Tibial artery (tissue), 4 donors: ENCODE measurements at regions not wholly inside any gene's neighbourhood (a gene's known extent, or its start where the extent isn't known, plus 50 kb on each side); places are given as distances from the start of the nearest gene placed in this dataset.

Source experiments
- DNase-seq, 2 donors: peaks; one replicate each; pipeline ENCODE4 v3.0.0-alpha.2; 2019
- H3K27ac ChIP-seq, 2 donors: fragments of 200-600 bp; sonication (generic) in 1 of 2; 1 replicate in 1 of 2; 2 replicates in 1 of 2; pipeline ENCODE4 v1.5.1; 2018 to 2019; ENCODE audit warnings: mild to moderate bottlenecking in 1 of 2
- H3K27me3 ChIP-seq, 2 donors: fragments of 200-600 bp; sonication (generic) in 1 of 2; one replicate each; pipeline versions ENCODE4 v1.5.1 to v1.6.0; 2016 to 2019
- H3K36me3 ChIP-seq, 3 donors: fragments of 200-600 bp; sonication (generic) in 2 of 3; one replicate each; pipeline ENCODE4 v1.5.1; 2016 to 2019; ENCODE audit warnings: mild to moderate bottlenecking in 2 of 3
- H3K4me1 ChIP-seq, 4 donors: fragments of 200-600 bp; sonication (generic) in 2 of 4; 1 replicate in 3 of 4; 2 replicates in 1 of 4; pipeline ENCODE4 v1.5.1; 2016 to 2019
- H3K4me3 ChIP-seq, 2 donors: fragments of 200-600 bp; sonication (generic) in 1 of 2; 1 replicate in 1 of 2; 2 replicates in 1 of 2; pipeline ENCODE4 v1.5.1; 2018 to 2019; ENCODE audit warnings: mild to moderate bottlenecking in 2 of 2
- H3K9me3 ChIP-seq, 3 donors: fragments of 200-600 bp; sonication (generic) in 1 of 3; one replicate each; pipeline ENCODE4 v1.5.1; 2016 to 2019
- CTCF ChIP-seq, 2 experiments: fragments of 200-600 bp in 1 of 2; fragments of 450-650 bp in 1 of 2; IDR thresholded peaks; one replicate each; pipeline ENCODE4 v1.5.1; 2017 to 2019; ENCODE audit warnings: antibody characterized with exemption in 2 of 2, mild to moderate bottlenecking in 1 of 2, moderate library complexity in 1 of 2
- intact Hi-C: fragments of 100-400 bp; cut with DNase I; formaldehyde crosslinking; loops from one replicate; pipeline ENCODE4 v1.15.0; 2023; ENCODE audit warnings: low total_unique reads

DNA sequence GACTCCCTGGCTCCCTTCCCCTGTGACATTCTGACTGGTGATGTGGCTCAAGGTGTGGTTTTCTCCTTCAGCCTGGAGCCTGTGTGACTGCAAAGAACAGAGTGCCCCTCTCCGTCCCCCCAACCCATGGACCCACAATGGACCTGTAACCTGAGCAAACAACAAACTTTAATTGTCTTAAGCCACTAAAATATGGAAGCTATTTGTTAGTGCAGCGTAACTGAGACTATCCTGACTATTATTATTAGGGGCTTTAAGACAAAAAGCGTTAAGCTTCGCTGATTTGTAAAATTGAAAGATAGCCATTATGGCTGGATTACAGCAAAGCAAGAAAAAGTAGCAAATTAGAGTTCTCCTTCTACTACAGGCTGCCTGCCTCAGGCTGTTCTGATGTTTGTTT is 426.9 kb downstream of the STK39 start:
- H3K4me1 ChIP-seq, result no peaks in the 10 kb centered on the region
- H3K4me3 ChIP-seq, result no peak overlapping the region
- no peak overlapping the region for H3K27ac ChIP-seq
- TF ChIP-seq CTCF (IDR thresholded peaks at IDR 0.05), result no peak
- no peaks in the 10 kb centered on the region for H3K36me3 ChIP-seq
- intact Hi-C loops, result no loop called here
- no peaks in the 10 kb centered on the region for H3K27me3 ChIP-seq
- no peaks in the 10 kb centered on the region for H3K9me3 ChIP-seq
- DNase-seq, result no peak

DNA sequence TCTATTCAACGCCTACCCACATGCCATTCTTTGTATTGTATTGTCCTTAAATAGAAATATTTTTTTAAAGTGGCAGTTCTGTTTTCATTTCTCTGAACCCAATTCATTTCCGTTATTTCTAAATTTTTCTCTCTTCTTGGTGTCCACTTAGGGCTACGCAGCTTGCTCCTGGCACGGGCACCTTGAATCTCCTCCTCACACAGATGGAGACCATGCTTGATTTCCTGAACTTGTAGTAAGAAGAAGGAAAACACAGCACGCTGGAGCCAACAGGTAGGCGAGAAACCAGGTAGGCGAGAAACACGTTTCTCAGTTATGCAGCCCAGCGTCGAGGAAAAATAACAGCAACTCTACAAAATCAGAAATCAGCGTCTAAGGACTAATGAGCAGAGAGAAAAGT is 428.9 kb downstream of the STK39 start:
- Histone ChIP-seq H3K36me3 (no peaks in the 10 kb centered on the region), H3K9me3 (no peaks in the 10 kb centered on the region), H3K4me3 (no peak overlapping the region), H3K4me1 (no peaks in the 10 kb centered on the region), H3K27ac (no peak overlapping the region), H3K27me3 (no peaks in the 10 kb centered on the region)
- TF ChIP-seq CTCF (IDR thresholded peaks at IDR 0.05), result no peak
- intact Hi-C loops, result no loop called here
- DNase-seq, result no peak

GRCh38 chr2:167817908-167818307 is 429.5 kb downstream of the STK39 start:
- Histone ChIP-seq H3K27ac (no peak overlapping the region), H3K36me3 (no peaks in the 10 kb centered on the region), H3K4me3 (no peak overlapping the region), H3K27me3 (no peaks in the 10 kb centered on the region), H3K4me1 (no peaks in the 10 kb centered on the region), H3K9me3 (no peaks in the 10 kb centered on the region)
- no peak for DNase-seq
- no peak for TF ChIP-seq CTCF (IDR thresholded peaks at IDR 0.05)
- intact Hi-C loops, result no loop called here

DNA sequence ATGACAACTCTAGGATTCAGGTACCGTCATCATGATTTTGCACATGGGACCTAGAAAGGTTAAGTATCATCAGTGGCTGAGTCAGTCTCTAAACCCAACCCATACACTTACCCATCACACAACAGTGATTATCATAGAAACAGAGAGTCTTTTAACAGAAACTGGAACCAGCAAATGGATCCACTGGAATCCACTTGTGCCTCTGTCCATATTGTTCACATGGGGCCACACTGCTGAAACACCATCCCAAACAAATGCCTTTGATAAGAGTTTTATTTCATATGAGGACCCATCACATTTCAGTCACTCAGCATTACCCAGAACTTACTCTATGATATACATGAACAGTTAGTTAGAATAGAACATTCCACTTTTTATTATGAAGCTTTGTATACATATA is 430.0 kb downstream of the STK39 start:
- no peak overlapping the region for H3K4me3 ChIP-seq
- no peak for DNase-seq
- H3K27me3 ChIP-seq, result no peaks in the 10 kb centered on the region
- no peaks in the 10 kb centered on the region for H3K36me3 ChIP-seq
- H3K27ac ChIP-seq, result no peak overlapping the region
- no peak for TF ChIP-seq CTCF (IDR thresholded peaks at IDR 0.05)
- no peaks in the 10 kb centered on the region for H3K9me3 ChIP-seq
- no peaks in the 10 kb centered on the region for H3K4me1 ChIP-seq
- intact Hi-C loops, result no loop called here

DNA sequence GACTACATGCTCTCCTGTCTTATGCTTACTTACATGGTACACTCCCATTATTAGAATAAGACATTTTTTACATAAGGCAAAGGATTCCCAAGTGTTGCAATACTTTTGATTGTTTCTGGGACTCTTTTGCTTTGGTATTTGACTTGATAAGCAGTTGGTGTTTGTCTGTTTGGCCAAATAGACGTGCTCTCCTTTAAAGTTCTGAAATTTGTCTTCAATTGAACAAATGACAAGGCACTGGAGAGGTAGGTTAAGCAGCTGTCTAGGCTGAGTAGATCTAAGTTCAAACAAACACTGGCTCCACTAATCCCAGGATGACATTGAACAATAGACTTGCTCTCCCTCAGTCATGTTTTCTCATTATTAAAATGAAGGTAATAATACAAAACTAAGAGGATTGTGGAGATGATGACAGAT is 430.5 kb downstream of the STK39 start:
- H3K27me3 ChIP-seq, result no peaks in the 10 kb centered on the region
- no peaks in the 10 kb centered on the region for H3K4me1 ChIP-seq
- TF ChIP-seq CTCF (IDR thresholded peaks at IDR 0.05), result no peak
- DNase-seq, result no peak
- H3K4me3 ChIP-seq, result no peak overlapping the region
- H3K27ac ChIP-seq, result no peak overlapping the region
- no peaks in the 10 kb centered on the region for H3K9me3 ChIP-seq
- no peaks in the 10 kb centered on the region for H3K36me3 ChIP-seq
- intact Hi-C loops, result no loop called here
